NB4 (cell line): ENCODE measurements at regions not wholly inside any gene's neighbourhood (a gene's known extent, or its start where the extent isn't known, plus 50 kb on each side); places are given as distances from the start of the nearest gene placed in this dataset.

Source experiments
- MYC ChIP-seq: IDR thresholded peaks from 2 replicates; pipeline ENCODE4 v1.6.1; 2011; ENCODE audit warnings: low read depth, low read length
- POLR2A ChIP-seq: IDR thresholded peaks from 2 replicates; pipeline ENCODE4 v1.6.1; 2011; ENCODE audit warnings: mild to moderate bottlenecking; ENCODE audit not compliant: insufficient read length; ENCODE audit errors: extremely low read depth
- TF ChIP-seq, protein P1 (sequence below): IDR thresholded peaks from one replicate; pipeline ENCODE4 v1.5.1; 2012; ENCODE audit warnings: low read depth, low read length
- TF ChIP-seq, protein P2 (sequence below): IDR thresholded peaks from 2 replicates; pipeline ENCODE4 v1.6.1; 2011; ENCODE audit warnings: low read depth, low read length

DNA sequence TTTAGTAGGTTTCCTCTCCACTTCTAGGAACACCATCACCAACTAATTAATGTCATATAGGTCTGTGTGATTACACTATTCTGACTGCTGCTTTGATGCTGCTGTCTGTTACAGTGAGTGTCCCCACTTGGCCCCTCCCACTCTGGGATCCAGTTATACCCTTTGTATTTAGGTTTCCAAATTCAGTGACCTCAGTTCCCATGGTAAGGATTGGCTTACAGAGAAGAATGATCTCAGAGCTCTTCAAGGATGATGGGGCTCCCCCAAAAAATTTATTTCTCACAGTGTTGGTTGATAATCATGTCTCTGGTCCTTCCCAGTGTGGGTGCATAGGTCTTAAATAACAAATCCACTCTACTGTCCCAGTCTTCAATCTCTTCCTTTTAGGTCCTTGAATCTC is 210.0 kb upstream of the MYL2 start:
- TF ChIP-seq, protein P1, sequence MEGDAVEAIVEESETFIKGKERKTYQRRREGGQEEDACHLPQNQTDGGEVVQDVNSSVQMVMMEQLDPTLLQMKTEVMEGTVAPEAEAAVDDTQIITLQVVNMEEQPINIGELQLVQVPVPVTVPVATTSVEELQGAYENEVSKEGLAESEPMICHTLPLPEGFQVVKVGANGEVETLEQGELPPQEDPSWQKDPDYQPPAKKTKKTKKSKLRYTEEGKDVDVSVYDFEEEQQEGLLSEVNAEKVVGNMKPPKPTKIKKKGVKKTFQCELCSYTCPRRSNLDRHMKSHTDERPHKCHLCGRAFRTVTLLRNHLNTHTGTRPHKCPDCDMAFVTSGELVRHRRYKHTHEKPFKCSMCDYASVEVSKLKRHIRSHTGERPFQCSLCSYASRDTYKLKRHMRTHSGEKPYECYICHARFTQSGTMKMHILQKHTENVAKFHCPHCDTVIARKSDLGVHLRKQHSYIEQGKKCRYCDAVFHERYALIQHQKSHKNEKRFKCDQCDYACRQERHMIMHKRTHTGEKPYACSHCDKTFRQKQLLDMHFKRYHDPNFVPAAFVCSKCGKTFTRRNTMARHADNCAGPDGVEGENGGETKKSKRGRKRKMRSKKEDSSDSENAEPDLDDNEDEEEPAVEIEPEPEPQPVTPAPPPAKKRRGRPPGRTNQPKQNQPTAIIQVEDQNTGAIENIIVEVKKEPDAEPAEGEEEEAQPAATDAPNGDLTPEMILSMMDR, result no peak
- TF ChIP-seq POLR2A (no peak), MYC (no peak)
- TF ChIP-seq, protein P2, sequence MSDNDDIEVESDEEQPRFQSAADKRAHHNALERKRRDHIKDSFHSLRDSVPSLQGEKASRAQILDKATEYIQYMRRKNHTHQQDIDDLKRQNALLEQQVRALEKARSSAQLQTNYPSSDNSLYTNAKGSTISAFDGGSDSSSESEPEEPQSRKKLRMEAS, result no peak
